ENCODE measurements at regions not wholly inside any gene's neighbourhood (a gene's known extent, or its start where the extent isn't known, plus 50 kb on each side); places are given as distances from the start of the nearest gene placed in this dataset.
A peak's percentile ranks its signal among the peaks of the same experiment; 100 is the strongest.

- intact Hi-C loops (cut with DNase I) = no loop called here
- DNase-seq = no peak
These were observed 1060.0 kb downstream of the TBC1D22A start for GRCh38 chr22:47822422-47822821.

- intact Hi-C loops (cut with DNase I) = no loop called here
- no peak for DNase-seq
These were observed 1056.0 kb downstream of the TBC1D22A start for GRCh38 chr22:47818496-47818895.

- intact Hi-C loops (cut with DNase I) = no loop called here
- no peak for DNase-seq
These were observed 1054.9 kb downstream of the TBC1D22A start for GRCh38 chr22:47817380-47817779.

- no peak for DNase-seq
- intact Hi-C loops (cut with DNase I) = no loop called here
These were observed 1054.4 kb downstream of the TBC1D22A start for GRCh38 chr22:47816863-47817210.

- intact Hi-C loops (cut with DNase I) = no loop called here
- no peak for DNase-seq
These were observed 1053.8 kb downstream of the TBC1D22A start for GRCh38 chr22:47816121-47816862.

GRCh38 chr22:47814474-47814873 is 1052.0 kb downstream of the TBC1D22A start:
- no peak for DNase-seq
- intact Hi-C loops (cut with DNase I) = no loop called here

- intact Hi-C loops (cut with DNase I) = no loop called here
- DNase-seq = no peak
These were observed 1051.2 kb downstream of the TBC1D22A start for GRCh38 chr22:47813661-47814060.

- DNase-seq = no peak
- intact Hi-C loops (cut with DNase I) = no loop called here
These were observed 1049.5 kb downstream of the TBC1D22A start for GRCh38 chr22:47811971-47812370.

GRCh38 chr22:47810505-47811500 is 1048.4 kb downstream of the TBC1D22A start:
- intact Hi-C loops (cut with DNase I) = no loop called here
- no peak for DNase-seq

- no peak for DNase-seq
- intact Hi-C loops (cut with DNase I) = no loop called here
These were observed 1046.6 kb downstream of the TBC1D22A start for GRCh38 chr22:47808886-47809620.

- intact Hi-C loops (cut with DNase I) = no loop called here
- no peak for DNase-seq
These were observed 1045.8 kb downstream of the TBC1D22A start for GRCh38 chr22:47808236-47808635.

GRCh38 chr22:47807506-47807905 is 1045.1 kb downstream of the TBC1D22A start:
- intact Hi-C loops (cut with DNase I) = no loop called here
- DNase-seq = no peak

GRCh38 chr22:47806894-47807293 is 1044.4 kb downstream of the TBC1D22A start:
- intact Hi-C loops (cut with DNase I) = no loop called here
- DNase-seq = no peak

GRCh38 chr22:47805394-47805935 is 1043.0 kb downstream of the TBC1D22A start:
- intact Hi-C loops (cut with DNase I) = no loop called here
- DNase-seq = no peak

- intact Hi-C loops (cut with DNase I) = no loop called here
- DNase-seq = no peak
These were observed 1041.8 kb downstream of the TBC1D22A start for GRCh38 chr22:47804281-47804680.

GRCh38 chr22:47802421-47802820 is 1040.0 kb downstream of the TBC1D22A start:
- DNase-seq = no peak

GRCh38 chr22:47801541-47802245 is 1039.2 kb downstream of the TBC1D22A start:
- DNase-seq = peak in 1 of 10 donors; percentile 52

More at GRCh38 chr22:47802421-47802820, 1040.0 kb downstream of the TBC1D22A start:
- intact Hi-C loops (cut with DNase I) = no loop called here

GRCh38 chr22:47798229-47798628 is 1035.8 kb downstream of the TBC1D22A start:
- intact Hi-C loops (cut with DNase I) = no loop called here
- DNase-seq = no peak

More at GRCh38 chr22:47801541-47802245, 1039.2 kb downstream of the TBC1D22A start:
- intact Hi-C loops (cut with DNase I) = no loop called here

- DNase-seq = no peak
- intact Hi-C loops (cut with DNase I) = no loop called here
These were observed 1035.0 kb downstream of the TBC1D22A start for GRCh38 chr22:47797342-47797945.

All from posterior cingulate gyrus (tissue), 11 donors.